ENCODE measurements at regions not wholly inside any gene's neighbourhood (a gene's known extent, or its start where the extent isn't known, plus 50 kb on each side); places are given as distances from the start of the nearest gene placed in this dataset.

- TF ChIP-seq RBM39 (IDR thresholded peaks at IDR 0.05; ENCODE audit: low read depth, low read length, poor library complexity, severe bottlenecking) (no peak), ZNF713 (CRISPR knock-in tag; IDR thresholded peaks at IDR 0.05) (no peak), GTF2F1 (IDR thresholded peaks at IDR 0.05; ENCODE audit: low read length) (no peak), POLR2AphosphoS5 (IDR thresholded peaks at IDR 0.05; ENCODE audit: low read depth, low read length) (no peak), ETS1 (CRISPR knock-in tag; IDR thresholded peaks at IDR 0.05) (no peak), ZBTB43 (CRISPR knock-in tag; conservative IDR thresholded peaks at IDR 0.05) (no peak), HDAC2 (CRISPR knock-in tag; IDR thresholded peaks at IDR 0.05) (no peak), ATF1 (CRISPR knock-in tag; IDR thresholded peaks at IDR 0.05) (no peak)
- TF ChIP-seq, protein P1, sequence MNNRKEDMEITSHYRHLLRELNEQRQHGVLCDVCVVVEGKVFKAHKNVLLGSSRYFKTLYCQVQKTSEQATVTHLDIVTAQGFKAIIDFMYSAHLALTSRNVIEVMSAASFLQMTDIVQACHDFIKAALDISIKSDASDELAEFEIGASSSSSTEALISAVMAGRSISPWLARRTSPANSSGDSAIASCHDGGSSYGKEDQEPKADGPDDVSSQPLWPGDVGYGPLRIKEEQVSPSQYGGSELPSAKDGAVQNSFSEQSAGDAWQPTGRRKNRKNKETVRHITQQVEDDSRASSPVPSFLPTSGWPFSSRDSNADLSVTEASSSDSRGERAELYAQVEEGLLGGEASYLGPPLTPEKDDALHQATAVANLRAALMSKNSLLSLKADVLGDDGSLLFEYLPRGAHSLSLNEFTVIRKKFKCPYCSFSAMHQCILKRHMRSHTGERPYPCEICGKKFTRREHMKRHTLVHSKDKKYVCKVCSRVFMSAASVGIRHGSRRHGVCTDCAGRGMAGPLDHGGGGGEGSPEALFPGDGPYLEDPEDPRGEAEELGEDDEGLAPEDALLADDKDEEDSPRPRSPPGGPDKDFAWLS (CRISPR knock-in tag; IDR thresholded peaks at IDR 0.05; ENCODE audit: borderline replicate concordance): no peak
These were observed 59.1 kb downstream of the FAM43A start (continued) for GRCh38 chr3:194744826-194745225.
